ENCODE measurements at regions not wholly inside any gene's neighbourhood (a gene's known extent, or its start where the extent isn't known, plus 50 kb on each side); places are given as distances from the start of the nearest gene placed in this dataset.

- POLR2A ChIA-PET (ENCODE audit: partially characterized antibody) = no interaction called here
- H3K4me2 ChIP-seq (ENCODE audit: insufficient read depth in 1 of 2, low read depth in 2 of 2, low read length in 2 of 2) = no peak overlapping the region
- H4K8ac ChIP-seq (ENCODE audit: extremely low read depth, insufficient read depth, low read length) = no peak overlapping the region
Observed at GRCh38 chr6:92522589-92522988, 896.8 kb downstream of the EPHA7 start.

More at GRCh38 chr6:92522589-92522988, 896.8 kb downstream of the EPHA7 start:
- no peak overlapping the region for H3K56ac ChIP-seq (replicated peaks; ENCODE audit: insufficient read length, low read depth, low read length)
- no peak overlapping the region for H4K91ac ChIP-seq (replicated peaks; ENCODE audit: insufficient read length, low read length)
- H4K5ac ChIP-seq (ENCODE audit: insufficient read length, low read depth, low read length) = no peak overlapping the region
- H3K27me3 ChIP-seq (replicated peaks in 1 of 4; ENCODE audit: control insufficient read depth in 3 of 4, extremely low read depth in 1 of 4, insufficient read depth in 3 of 4, low read length in 3 of 4) = no peaks in the 10 kb centered on the region
- no peaks in the 10 kb centered on the region for H4K20me1 ChIP-seq (replicated peaks in 1 of 2; ENCODE audit: control insufficient read depth in 1 of 2, insufficient read depth in 2 of 2, low read length in 2 of 2)
- DNase-seq (ENCODE audit: low read depth in 1 of 2, low spot score in 2 of 2) = no peak
- H3K9me3 ChIP-seq (ENCODE audit: insufficient read depth in 2 of 2, low read depth in 1 of 2, low read length in 1 of 2) = no peaks in the 10 kb centered on the region
- peak; percentile 66; the same call in 1 of the 2 replicates for TF ChIP-seq CEBPB (IDR thresholded peaks at IDR 0.05; ENCODE audit: low read depth, low read length)
- no peak for TF ChIP-seq NANOG (IDR thresholded peaks at IDR 0.05; ENCODE audit: insufficient read depth, low read depth, low read length, poor library complexity, severe bottlenecking)
- FAIRE-seq = no peak
- H3K36me3 ChIP-seq (ENCODE audit: control insufficient read depth in 2 of 4, insufficient read depth in 4 of 4, low read length in 3 of 4) = no peaks in the 10 kb centered on the region
- WGBS, 2 experiments (ENCODE audit: extremely low coverage in 1 of 2, insufficient coverage in 1 of 2, insufficient read length in 1 of 2, insufficient replicate concordance in 2 of 2, low coverage in 1 of 2, low lambda C conversion rate in 2 of 2, missing lambda C conversion rate in 1 of 2) = 94% methylated on average over 2 of the region's 2 CpGs; no CpG with 5 or more reads in 1 of the 2 experiments
- H2BK12ac ChIP-seq (ENCODE audit: low read depth, low read length) = no peak overlapping the region
- H2BK120ac ChIP-seq (replicated peaks; ENCODE audit: low read depth, low read length) = no peak overlapping the region
- no peaks in the 10 kb centered on the region for H3K79me1 ChIP-seq (ENCODE audit: low read depth, low read length)
- H3K4me1 ChIP-seq (replicated peaks in 1 of 4; ENCODE audit: control insufficient read depth in 3 of 4, insufficient read depth in 4 of 4, low read length in 3 of 4) = no peaks in the 10 kb centered on the region
- no peak overlapping the region for H3K27ac ChIP-seq (ENCODE audit: low read depth, low read length)
- no peak overlapping the region for H3K14ac ChIP-seq (ENCODE audit: insufficient read length)
- CTCF ChIA-PET (ENCODE audit: partially characterized antibody) = no interaction called here
- H3K23ac ChIP-seq (ENCODE audit: insufficient read length) = no peak overlapping the region
- no peak overlapping the region for H2BK15ac ChIP-seq (ENCODE audit: low read length)
- H2AFZ ChIP-seq (ENCODE audit: low read length) = no peak overlapping the region
- H2AK5ac ChIP-seq (ENCODE audit: low read depth, low read length) = no peak overlapping the region
- no peak overlapping the region for H2BK5ac ChIP-seq (ENCODE audit: low read depth, low read length)
- H3K79me2 ChIP-seq (ENCODE audit: control insufficient read depth in 1 of 2, insufficient read depth in 2 of 2, low read length in 2 of 2) = no peaks in the 10 kb centered on the region
- H3K4me3 ChIP-seq (ENCODE audit: extremely low read depth in 1 of 4, insufficient read depth in 2 of 4, low read depth in 3 of 4, low read length in 4 of 4) = no peak overlapping the region
- H3K4ac ChIP-seq (replicated peaks; ENCODE audit: insufficient read length, low read depth, low read length) = no peak overlapping the region
- H3K18ac ChIP-seq (ENCODE audit: extremely low read depth, low read length) = no peak overlapping the region
- no peak overlapping the region for H2BK20ac ChIP-seq (ENCODE audit: low read length)
- no peaks in the 10 kb centered on the region; the same call in 1 of the 2 replicates for H3K23me2 ChIP-seq (ENCODE audit: low read depth, low read length)
- H3K9ac ChIP-seq (replicated peaks in 1 of 4; ENCODE audit: extremely low read depth in 1 of 4, low read depth in 3 of 4, low read length in 3 of 4) = no peak overlapping the region

All from H1 (cell line).